ENCODE measurements at regions not wholly inside any gene's neighbourhood (a gene's known extent, or its start where the extent isn't known, plus 50 kb on each side); places are given as distances from the start of the nearest gene placed in this dataset.
"Not testable (repeated sequence)": the region's sequence is repeated elsewhere in the genome, so short reads cannot be mapped to it uniquely, and the experiment has no call there.

- in situ Hi-C loops (cut with HindIII; ENCODE audit: low sequenced_read_pairs), result no loop called here
Observed at GRCh38 chr19:33866696-33867095, 70.0 kb downstream of the KCTD15 start.

GRCh38 chr19:33868076-33868735 is 71.5 kb downstream of the KCTD15 start:
- in situ Hi-C loops (cut with HindIII; ENCODE audit: low sequenced_read_pairs), result no loop called here

GRCh38 chr19:33868788-33869412 is 72.2 kb downstream of the KCTD15 start:
- in situ Hi-C loops (cut with HindIII; ENCODE audit: low sequenced_read_pairs), result no loop called here

DNA sequence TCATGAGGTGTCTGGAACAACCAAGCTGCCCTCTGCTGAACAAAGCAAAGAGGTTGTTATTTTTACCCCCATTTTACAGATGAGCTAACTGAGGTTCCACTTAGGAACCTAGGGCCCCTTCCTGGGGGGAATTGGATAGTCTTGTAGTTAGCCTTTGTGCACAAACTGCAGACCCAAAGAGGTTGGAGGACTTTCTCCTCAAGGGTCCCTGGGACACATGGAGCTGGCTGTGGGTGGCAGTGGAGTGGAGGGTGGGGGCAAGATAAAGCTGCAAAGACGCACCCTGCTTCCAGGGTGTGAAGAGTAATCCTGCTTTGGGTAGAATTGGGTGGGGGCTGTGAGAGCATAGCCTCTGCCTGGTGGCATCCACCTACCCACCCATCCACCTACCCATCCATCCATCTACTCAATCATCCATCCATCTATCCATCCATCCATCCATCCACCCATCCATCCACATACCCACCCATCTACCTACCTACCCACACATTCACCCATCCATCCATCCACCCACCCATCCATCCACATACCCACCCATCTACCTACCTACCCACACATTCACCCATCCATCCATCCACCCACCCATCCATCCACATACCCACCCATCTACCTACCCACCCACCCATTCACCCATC is 73.7 kb downstream of the KCTD15 start:
- in situ Hi-C loops (cut with HindIII; ENCODE audit: low sequenced_read_pairs), result not testable (repeated sequence)

DNA sequence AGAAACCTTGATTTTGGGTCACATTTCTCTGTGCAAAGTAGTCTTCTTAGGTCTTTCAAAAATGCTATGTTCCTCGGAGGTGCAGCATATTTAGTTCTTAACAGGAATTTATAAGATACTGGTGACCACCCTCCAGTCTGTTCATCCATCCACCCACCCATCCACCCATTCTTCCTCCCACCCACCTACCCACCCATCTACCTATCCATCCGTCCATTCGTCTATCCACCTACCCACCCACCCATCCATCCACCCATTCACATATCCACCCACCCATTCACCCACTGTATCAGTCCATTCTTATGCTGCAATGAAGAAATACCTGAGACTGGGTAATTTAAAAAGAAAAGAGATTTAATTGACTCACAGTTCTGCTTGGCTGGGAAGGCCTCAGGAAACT is 74.9 kb downstream of the KCTD15 start:
- in situ Hi-C loops (cut with HindIII; ENCODE audit: low sequenced_read_pairs), result no loop called here

DNA sequence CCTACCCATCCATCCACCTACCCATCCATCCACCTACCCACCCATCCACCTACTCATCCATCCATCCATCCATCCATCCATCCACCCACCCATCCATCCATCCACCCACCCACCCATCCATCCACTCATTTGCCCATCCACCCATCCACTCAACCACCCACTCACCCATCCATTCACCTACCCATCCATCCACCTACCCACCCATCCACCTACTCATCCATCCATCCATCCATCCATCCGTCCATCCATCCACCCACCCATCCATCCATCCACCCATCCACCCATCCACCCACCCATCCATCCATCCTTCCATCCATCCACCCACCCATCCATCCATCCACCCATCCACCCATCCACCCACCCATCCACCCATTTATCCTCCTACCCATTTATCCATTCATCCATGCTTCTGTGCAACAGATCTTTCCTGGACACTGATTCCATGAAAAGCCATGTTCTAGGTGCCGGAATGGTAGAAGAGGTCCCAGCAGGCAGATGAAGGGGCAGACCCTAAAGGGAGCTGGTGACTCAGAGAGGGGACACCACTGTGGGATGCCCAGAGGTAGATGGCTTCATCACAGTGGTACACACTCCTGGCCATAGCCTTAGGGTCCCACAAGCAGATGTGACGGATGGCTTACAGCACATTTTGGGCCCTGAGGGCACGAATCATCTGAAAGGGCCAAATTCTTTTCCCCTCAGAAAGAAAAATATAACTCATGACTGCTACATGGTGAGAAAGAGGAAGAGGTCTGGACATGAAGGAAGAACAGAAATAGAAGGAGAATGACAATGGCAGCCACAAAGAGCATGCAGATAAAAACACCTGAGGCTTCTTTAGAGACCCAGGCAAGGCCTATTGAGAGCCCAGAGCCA is 76.0 kb downstream of the KCTD15 start:
- in situ Hi-C loops (cut with HindIII; ENCODE audit: low sequenced_read_pairs), result no loop called here

DNA sequence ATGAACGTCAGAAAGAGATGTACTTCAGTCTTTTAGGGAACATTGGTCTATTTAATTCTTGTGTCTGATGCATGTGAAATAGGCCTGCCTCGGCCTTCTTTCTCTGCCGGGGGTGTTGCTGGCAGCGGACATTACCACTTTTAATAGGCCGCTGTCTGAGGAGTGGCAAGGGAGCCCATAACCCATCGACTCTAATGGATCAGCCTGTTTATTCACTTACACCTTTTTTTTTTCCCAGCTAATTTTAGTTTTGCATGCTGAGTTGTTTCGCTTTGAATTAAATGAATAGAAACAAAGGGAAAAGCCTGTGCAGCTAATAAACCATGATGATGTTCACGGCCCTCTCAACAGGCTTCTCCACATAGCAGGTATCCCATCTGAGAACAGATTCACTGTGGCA is 78.4 kb downstream of the KCTD15 start:
- in situ Hi-C loops (cut with HindIII; ENCODE audit: low sequenced_read_pairs), result no loop called here

- in situ Hi-C loops (cut with HindIII; ENCODE audit: low sequenced_read_pairs), result no loop called here
Observed at GRCh38 chr19:33876192-33876591, 79.5 kb downstream of the KCTD15 start.

- in situ Hi-C loops (cut with HindIII; ENCODE audit: low sequenced_read_pairs), result no loop called here
Observed at GRCh38 chr19:33878030-33878544, 81.4 kb downstream of the KCTD15 start.

GRCh38 chr19:33878910-33879810 is 82.5 kb downstream of the KCTD15 start:
- in situ Hi-C loops (cut with HindIII; ENCODE audit: low sequenced_read_pairs), result no loop called here

DNA sequence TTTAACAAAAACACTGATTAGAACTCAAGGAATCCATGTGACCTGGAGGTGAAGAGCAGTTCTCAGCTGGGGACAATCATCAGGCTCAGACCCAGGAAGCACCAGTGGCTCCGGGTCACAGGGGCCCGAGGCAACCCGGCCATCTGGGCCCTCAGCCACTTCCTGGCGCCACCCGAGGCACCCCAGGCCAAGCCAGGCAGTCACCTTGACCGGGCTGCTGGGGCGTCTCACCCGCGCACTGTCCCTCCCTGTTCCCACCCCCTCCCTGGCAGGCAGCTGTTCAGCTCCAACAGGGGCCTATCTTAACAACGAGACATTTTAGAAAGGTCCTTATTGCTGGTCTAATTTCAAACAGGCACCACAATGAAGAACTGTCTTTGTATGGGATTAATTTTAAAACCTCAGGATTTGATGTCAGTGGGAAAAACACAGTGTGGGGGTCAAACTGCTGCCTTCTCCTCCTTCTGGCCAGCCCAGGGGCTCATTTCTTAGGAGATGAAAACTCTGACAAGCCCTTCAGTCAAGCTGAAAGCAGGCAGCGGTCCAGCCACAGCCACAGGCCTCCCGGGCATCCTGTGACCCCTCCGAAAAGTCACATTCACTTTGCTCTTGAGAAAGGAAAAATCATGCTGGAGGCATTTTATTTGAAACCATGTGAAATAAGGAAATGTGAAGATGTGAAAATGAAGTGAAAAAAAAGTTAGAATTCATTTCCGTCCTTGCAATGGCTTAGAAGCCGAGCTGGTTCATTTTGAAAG is 83.3 kb downstream of the KCTD15 start:
- in situ Hi-C loops (cut with HindIII; ENCODE audit: low sequenced_read_pairs), result no loop called here

- in situ Hi-C loops (cut with HindIII; ENCODE audit: low sequenced_read_pairs), result no loop called here
Observed at GRCh38 chr19:33883859-33884519, 87.3 kb downstream of the KCTD15 start.

DNA sequence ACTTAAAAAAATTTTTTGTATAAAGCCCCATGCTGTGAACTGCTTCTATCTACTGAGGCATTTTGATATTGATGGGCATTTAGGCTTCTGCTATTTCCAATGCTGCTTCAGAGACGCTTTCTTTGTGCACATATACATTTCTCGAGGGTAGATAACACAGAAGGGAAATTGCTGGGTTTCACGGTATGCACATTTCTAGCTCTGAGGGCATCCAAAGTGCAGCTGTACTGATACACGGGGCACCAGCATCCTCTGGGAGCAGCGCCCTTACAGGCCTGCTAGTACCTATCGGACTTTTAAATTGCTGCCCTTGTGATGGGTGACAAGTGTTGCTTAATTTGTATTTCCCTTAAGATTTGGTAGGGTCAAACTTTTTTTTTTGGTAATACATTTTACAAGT is 88.6 kb downstream of the KCTD15 start:
- in situ Hi-C loops (cut with HindIII; ENCODE audit: low sequenced_read_pairs), result no loop called here

- in situ Hi-C loops (cut with HindIII; ENCODE audit: low sequenced_read_pairs), result no loop called here
Observed at GRCh38 chr19:33887891-33888290, 91.2 kb downstream of the KCTD15 start.

DNA sequence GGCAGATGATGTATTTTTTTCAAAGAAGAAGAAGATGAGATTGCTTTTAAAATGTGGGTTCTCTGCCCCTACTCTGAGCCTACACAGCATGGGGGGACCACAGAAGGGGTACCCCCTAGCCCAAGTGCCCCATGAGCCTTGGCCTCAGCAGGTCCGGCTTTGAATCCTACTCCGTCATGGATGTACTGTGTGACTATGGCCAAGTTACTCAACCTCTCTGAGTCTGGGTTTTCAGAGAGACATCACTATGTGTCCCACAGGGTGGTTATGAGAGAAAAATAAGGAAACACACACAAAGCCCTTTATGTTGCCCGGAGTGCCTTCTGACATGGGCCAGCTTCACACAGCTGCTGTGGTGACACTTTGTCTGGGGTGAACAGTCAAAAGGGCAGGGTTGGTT is 92.0 kb downstream of the KCTD15 start:
- in situ Hi-C loops (cut with HindIII; ENCODE audit: low sequenced_read_pairs), result no loop called here

DNA sequence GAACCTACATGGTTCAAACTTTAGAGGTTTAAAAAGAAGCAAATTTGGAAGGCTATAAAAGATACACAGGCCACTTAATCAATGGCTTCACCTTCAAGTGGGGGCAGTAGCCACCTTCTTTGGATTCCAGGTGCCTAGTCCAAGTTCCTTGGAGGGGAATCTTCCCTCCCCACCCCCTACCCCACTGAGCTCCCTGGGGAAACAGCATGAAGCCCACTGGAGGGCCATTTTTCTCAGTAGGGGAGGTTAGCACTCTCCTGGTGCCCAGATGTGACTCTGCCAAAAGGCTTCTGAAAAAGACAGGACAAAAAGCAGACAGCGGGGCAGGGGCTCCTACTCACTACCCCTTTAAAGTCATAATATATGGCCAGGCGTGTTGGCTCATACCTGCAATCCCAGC is 93.9 kb downstream of the KCTD15 start:
- in situ Hi-C loops (cut with HindIII; ENCODE audit: low sequenced_read_pairs), result no loop called here

DNA sequence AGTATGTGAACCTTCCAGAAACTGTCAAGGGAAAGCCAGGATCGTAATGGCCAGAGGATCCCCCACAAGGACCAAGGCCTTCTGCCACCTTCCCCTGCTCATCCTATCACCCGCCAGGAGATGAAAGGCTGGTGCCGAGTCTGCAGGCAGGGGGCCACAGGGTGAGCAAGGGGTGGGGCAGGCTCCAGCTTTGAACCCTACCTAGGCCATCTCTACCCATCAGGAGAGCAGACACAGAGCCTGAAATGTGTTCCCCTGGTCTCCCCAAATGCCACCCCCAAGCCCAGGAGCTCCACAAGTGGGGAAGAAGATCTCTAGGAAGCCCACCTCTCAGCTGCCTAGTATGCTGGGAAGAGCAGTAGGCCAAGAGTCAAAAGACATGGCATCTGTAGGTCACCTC is 95.1 kb downstream of the KCTD15 start:
- in situ Hi-C loops (cut with HindIII; ENCODE audit: low sequenced_read_pairs), result no loop called here

GRCh38 chr19:33894787-33895186 is 98.1 kb downstream of the KCTD15 start:
- in situ Hi-C loops (cut with HindIII; ENCODE audit: low sequenced_read_pairs), result no loop called here

GRCh38 chr19:33895366-33895765 is 98.7 kb downstream of the KCTD15 start:
- in situ Hi-C loops (cut with HindIII; ENCODE audit: low sequenced_read_pairs), result no loop called here
